ENCODE measurements at regions not wholly inside any gene's neighbourhood (a gene's known extent, or its start where the extent isn't known, plus 50 kb on each side); places are given as distances from the start of the nearest gene placed in this dataset.
"Not testable (repeated sequence)": the region's sequence is repeated elsewhere in the genome, so short reads cannot be mapped to it uniquely, and the experiment has no call there.

DNA sequence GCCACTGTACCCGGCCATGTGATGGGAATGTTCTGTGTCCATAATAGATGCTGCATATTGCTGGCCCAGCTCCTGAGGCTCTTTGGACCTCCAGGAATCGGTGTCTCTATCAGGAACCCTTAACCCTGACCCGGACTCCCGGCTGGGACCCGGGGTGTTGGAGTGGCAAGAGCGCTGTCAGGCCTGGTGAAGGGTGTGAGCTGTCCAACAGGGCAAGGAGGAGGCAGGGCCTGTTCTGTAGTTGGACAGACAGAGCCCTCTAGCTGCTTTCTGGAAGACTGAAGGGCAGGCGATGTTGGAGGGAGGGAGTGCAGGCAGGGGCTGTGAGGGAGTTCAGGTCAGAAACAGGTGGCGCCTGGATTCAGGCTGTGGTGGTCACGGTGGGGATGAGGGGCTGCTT, 3082.3 kb downstream of the RPIA start:
- TF ChIP-seq EP300, POLR2AphosphoS5, POLR2A (IDR thresholded peaks at IDR 0.05): not testable (repeated sequence)
